Mesendoderm (in vitro differentiated cells): ENCODE measurements at regions not wholly inside any gene's neighbourhood (a gene's known extent, or its start where the extent isn't known, plus 50 kb on each side); places are given as distances from the start of the nearest gene placed in this dataset.

Experiments used
- DNase-seq: peaks from one replicate; pipeline ENCODE4 v3.0.0; 2013
- H2AK5ac ChIP-seq: 2 replicates; pipeline ENCODE4 v1.6.1; 2013; ENCODE audit warnings: low read length, inconsistent platforms
- H2BK120ac ChIP-seq: 2 replicates; pipeline ENCODE4 v1.6.1; 2013; ENCODE audit warnings: low read depth, mild to moderate bottlenecking, low read length, moderate library complexity, mixed read lengths
- H2BK15ac ChIP-seq: replicated peaks from 2 replicates; pipeline ENCODE4 v1.6.1; 2013; ENCODE audit warnings: low read depth, mild to moderate bottlenecking, moderate library complexity
- H2BK5ac ChIP-seq: 2 replicates; pipeline ENCODE4 v1.6.1; 2013; ENCODE audit warnings: low read length, inconsistent platforms
- H3K18ac ChIP-seq: 2 replicates; pipeline ENCODE4 v1.6.1; 2013; ENCODE audit warnings: mild to moderate bottlenecking, low read length, mixed read lengths
- H3K23ac ChIP-seq: one replicate; pipeline ENCODE4 v1.6.1; 2013; ENCODE audit warnings: low read length
- H3K27ac ChIP-seq: 2 replicates; pipeline ENCODE4 v1.5.1; 2013; ENCODE audit warnings: low read depth, mild to moderate bottlenecking, inconsistent platforms, low read length, moderate library complexity
- H3K27me3 ChIP-seq: 2 replicates; pipeline ENCODE4 v1.6.1; 2013; ENCODE audit warnings: low read length, control low read depth, mild to moderate bottlenecking, inconsistent platforms; ENCODE audit not compliant: insufficient read depth, poor library complexity
- H3K36me3 ChIP-seq: 2 replicates; pipeline ENCODE4 v1.6.1; 2013; ENCODE audit warnings: low read length, inconsistent platforms; ENCODE audit not compliant: control insufficient read depth, insufficient read depth
- H3K4ac ChIP-seq: one replicate; pipeline ENCODE4 v1.6.1; 2013; ENCODE audit warnings: low read depth, mild to moderate bottlenecking, low read length, moderate library complexity
- H3K4me1 ChIP-seq: 2 replicates; pipeline ENCODE4 v1.6.1; 2013; ENCODE audit warnings: low read depth, low read length, inconsistent platforms; ENCODE audit not compliant: control insufficient read depth
- H3K4me2 ChIP-seq: 2 replicates; pipeline ENCODE4 v1.6.1; 2013; ENCODE audit warnings: low read length
- H3K4me3 ChIP-seq: 2 replicates; pipeline ENCODE4 v1.5.1; 2013; ENCODE audit warnings: mild to moderate bottlenecking, low read length
- H3K56ac ChIP-seq: one replicate; pipeline ENCODE4 v1.6.1; 2013; ENCODE audit warnings: low read length
- H3K79me1 ChIP-seq: 2 replicates; pipeline ENCODE4 v1.6.1; 2013; ENCODE audit warnings: low read length, inconsistent platforms
- H3K79me2 ChIP-seq: 2 replicates; pipeline ENCODE4 v1.6.1; 2013; ENCODE audit warnings: mild to moderate bottlenecking, low read length; ENCODE audit not compliant: control insufficient read depth, insufficient read depth
- H3K9ac ChIP-seq: 2 replicates; pipeline ENCODE4 v1.6.1; 2013; ENCODE audit warnings: low read length, inconsistent platforms
- H4K5ac ChIP-seq: one replicate; pipeline ENCODE4 v1.6.1; 2013; ENCODE audit warnings: low read length
- H4K8ac ChIP-seq: one replicate; pipeline ENCODE4 v1.6.1; 2013; ENCODE audit warnings: low read depth, mild to moderate bottlenecking, control low read depth, low read length, moderate library complexity
- WGBS: extraction: QIAGEN DNeasy Blood & Tissue Kit; methylation state at CpG from one replicate; pipeline ENCODE4 v1.1.7; 2013; ENCODE audit warnings: low lambda C conversion rate, missing lambda C conversion rate; ENCODE audit not compliant: insufficient coverage; ENCODE audit errors: extremely low coverage; 5-methylcytosine and 5-hydroxymethylcytosine counted together

DNA sequence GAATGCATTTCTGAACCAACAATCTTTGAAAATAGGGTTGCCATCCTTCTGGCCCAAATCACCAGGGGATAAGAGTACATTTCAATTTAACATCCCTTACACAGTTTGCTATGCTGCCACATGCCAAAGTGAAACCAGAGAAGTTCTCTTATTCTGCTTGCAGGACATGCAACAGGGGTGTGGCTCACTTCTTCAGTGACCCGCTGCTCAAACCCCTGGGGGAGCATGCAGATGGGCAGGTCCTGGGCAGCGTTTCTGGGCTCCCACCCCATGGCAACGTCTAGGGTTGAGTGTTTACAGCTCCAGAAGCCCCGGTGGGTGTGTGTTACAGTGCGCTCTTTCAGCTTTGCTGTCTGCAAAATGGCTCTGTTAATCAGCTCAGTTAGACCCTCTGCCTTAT is 1306.3 kb upstream of the TMEM132C start:
- no CpG with 5 or more reads among the region's 5 CpGs for WGBS

DNA sequence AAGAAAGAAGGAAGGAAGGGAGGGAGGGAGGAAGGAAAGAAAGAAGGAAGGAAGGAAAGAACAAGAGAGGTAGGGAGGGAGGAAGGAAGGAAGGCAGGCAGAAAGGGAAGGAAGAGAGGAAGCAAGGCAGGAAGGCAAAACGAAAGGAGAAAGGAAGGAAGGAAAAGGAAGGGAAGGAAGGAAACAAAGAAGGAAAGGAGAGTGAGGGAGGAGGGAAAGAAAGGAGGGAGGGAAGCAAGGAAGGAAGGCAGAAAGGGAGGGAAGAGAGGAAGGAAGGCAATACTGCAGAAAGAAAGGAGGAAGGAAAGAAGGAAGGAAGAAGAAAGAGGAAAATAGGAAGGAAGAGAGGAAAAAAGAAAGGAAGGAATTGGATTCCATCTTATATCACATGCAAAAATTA is 1303.1 kb upstream of the TMEM132C start:
- Histone ChIP-seq H4K8ac (no peak overlapping the region), H3K36me3 (no peaks in the 10 kb centered on the region), H3K79me1 (no peaks in the 10 kb centered on the region), H3K9ac (no peak overlapping the region), H2BK15ac (no peak overlapping the region), H3K27ac (no peak overlapping the region), H4K5ac (no peak overlapping the region), H3K23ac (no peak overlapping the region), H3K56ac (no peak overlapping the region), H3K4ac (no peak overlapping the region), H3K27me3 (no peaks in the 10 kb centered on the region), H3K4me3 (no peak overlapping the region), H3K79me2 (no peaks in the 10 kb centered on the region), H2AK5ac (no peak overlapping the region), H3K4me1 (no peaks in the 10 kb centered on the region), H2BK120ac (no peak overlapping the region), H3K18ac (no peak overlapping the region), H3K4me2 (no peak overlapping the region), H2BK5ac (no peak overlapping the region)
- no peak for DNase-seq
- no CpG with 5 or more reads among the region's 1 CpG for WGBS

More for the DNA sequence above, 1306.3 kb upstream of the TMEM132C start:
- Histone ChIP-seq H3K4me2 (no peak overlapping the region), H3K79me1 (no peaks in the 10 kb centered on the region), H3K27me3 (no peaks in the 10 kb centered on the region), H3K27ac (no peak overlapping the region), H3K23ac (no peak overlapping the region), H2AK5ac (no peak overlapping the region), H3K36me3 (no peaks in the 10 kb centered on the region), H2BK15ac (no peak overlapping the region), H3K18ac (no peak overlapping the region), H3K9ac (no peak overlapping the region), H3K4me1 (no peaks in the 10 kb centered on the region), H4K5ac (no peak overlapping the region), H3K4ac (no peak overlapping the region), H3K56ac (no peak overlapping the region), H2BK5ac (no peak overlapping the region), H4K8ac (no peak overlapping the region), H3K4me3 (no peak overlapping the region), H3K79me2 (no peaks in the 10 kb centered on the region), H2BK120ac (no peak overlapping the region)
- no peak for DNase-seq

DNA sequence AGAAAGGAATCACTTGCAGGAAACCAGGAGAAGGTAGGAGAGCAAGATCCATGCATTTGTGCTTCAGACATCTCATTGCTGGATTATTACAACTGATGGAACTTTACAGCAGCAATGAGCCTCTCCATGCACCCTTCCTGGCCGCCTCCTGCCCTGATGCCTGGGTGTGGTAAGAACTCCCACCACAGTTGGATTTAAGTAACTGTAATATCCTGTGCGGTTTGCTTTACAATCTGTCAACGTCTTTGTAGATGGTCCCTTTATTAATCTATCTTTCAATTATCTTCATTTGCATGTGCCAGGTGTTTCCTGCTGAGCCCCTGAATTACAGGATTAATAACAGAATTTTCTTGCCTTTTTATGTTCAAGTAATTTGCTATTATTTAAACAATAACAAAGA is 1300.5 kb upstream of the TMEM132C start:
- H2BK15ac ChIP-seq: no peak overlapping the region
- H3K9ac ChIP-seq: no peak overlapping the region
- no peak overlapping the region for H3K23ac ChIP-seq
- no peak overlapping the region for H3K56ac ChIP-seq
- no peaks in the 10 kb centered on the region for H3K36me3 ChIP-seq
- no peak overlapping the region for H4K5ac ChIP-seq
- DNase-seq: no peak
- no peak overlapping the region for H4K8ac ChIP-seq
- no peaks in the 10 kb centered on the region for H3K27me3 ChIP-seq
- no peak overlapping the region for H2BK5ac ChIP-seq
- H2AK5ac ChIP-seq: no peak overlapping the region
- no peak overlapping the region for H3K18ac ChIP-seq
- no peaks in the 10 kb centered on the region for H3K79me1 ChIP-seq
- H3K79me2 ChIP-seq: no peaks in the 10 kb centered on the region
- H3K4me3 ChIP-seq: no peak overlapping the region
- H3K4me1 ChIP-seq: no peaks in the 10 kb centered on the region
- WGBS: no CpG with 5 or more reads among the region's 3 CpGs
- H3K4ac ChIP-seq: no peak overlapping the region
- H3K27ac ChIP-seq: no peak overlapping the region
- no peak overlapping the region for H2BK120ac ChIP-seq
- H3K4me2 ChIP-seq: no peak overlapping the region

DNA sequence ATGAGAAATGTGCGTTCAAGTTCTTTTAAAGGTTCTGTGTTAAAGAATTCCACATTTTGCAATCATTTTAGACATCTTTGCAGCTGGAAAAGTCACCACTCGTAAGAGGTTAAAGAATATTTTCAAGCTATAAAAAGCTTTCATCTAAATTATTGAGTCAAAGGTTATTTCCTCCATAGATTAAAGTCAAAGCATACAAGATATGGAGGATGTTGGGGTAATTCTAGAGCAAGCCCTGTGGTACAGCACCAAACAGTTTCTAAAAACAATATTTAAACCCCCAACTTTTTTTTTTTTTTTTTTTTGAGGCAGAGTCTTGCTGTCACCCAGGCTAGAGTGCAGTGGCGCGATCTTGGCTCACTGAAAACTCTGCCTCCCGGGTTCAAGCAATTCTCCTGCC is 1299.8 kb upstream of the TMEM132C start:
- H3K4me3 ChIP-seq: no peak overlapping the region
- H3K23ac ChIP-seq: no peak overlapping the region
- no peak overlapping the region for H2BK15ac ChIP-seq
- H3K9ac ChIP-seq: no peak overlapping the region
- no peaks in the 10 kb centered on the region for H3K79me2 ChIP-seq
- H2AK5ac ChIP-seq: no peak overlapping the region
- no peaks in the 10 kb centered on the region for H3K4me1 ChIP-seq
- no peak overlapping the region for H4K8ac ChIP-seq
- no peak overlapping the region for H3K27ac ChIP-seq
- no peak overlapping the region for H3K4me2 ChIP-seq
- H3K18ac ChIP-seq: no peak overlapping the region
- no peaks in the 10 kb centered on the region for H3K79me1 ChIP-seq
- no peak overlapping the region for H3K4ac ChIP-seq
- H3K27me3 ChIP-seq: no peaks in the 10 kb centered on the region
- H2BK120ac ChIP-seq: no peak overlapping the region
- no CpG with 5 or more reads among the region's 5 CpGs for WGBS
- DNase-seq: no peak
- H3K56ac ChIP-seq: no peak overlapping the region
- no peak overlapping the region for H2BK5ac ChIP-seq
- no peak overlapping the region for H4K5ac ChIP-seq
- H3K36me3 ChIP-seq: no peaks in the 10 kb centered on the region

DNA sequence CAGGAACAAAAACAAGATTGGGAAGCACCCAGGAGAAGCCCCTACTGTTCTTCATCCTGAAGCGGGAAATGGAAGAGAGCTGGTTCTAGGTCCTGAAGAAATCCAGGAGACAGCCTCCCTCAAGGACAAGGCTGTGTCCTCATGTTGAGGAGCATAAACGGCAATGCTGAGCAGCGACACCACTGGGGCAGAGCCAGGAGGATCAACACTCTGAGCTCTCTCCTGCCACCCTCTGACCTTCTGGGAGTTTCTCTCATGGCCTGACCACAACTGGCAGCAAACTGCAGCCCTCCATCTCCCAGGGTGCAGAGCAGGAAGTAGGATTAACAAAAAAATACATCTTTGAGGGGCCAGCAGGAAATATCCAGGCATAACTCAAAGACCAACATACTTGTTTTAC is 1292.2 kb upstream of the TMEM132C start:
- H3K18ac ChIP-seq: no peak overlapping the region
- peak; percentile 70 for DNase-seq
- H3K27ac ChIP-seq: no peak overlapping the region
- no peaks in the 10 kb centered on the region for H3K79me2 ChIP-seq
- no peaks in the 10 kb centered on the region for H3K36me3 ChIP-seq
- H3K27me3 ChIP-seq: no peaks in the 10 kb centered on the region
- no peaks in the 10 kb centered on the region for H3K79me1 ChIP-seq
- no peak overlapping the region for H4K8ac ChIP-seq
- H2BK120ac ChIP-seq: no peak overlapping the region
- H3K4me2 ChIP-seq: no peak overlapping the region
- H2BK15ac ChIP-seq: no peak overlapping the region
- no peak overlapping the region for H3K23ac ChIP-seq
- H3K4me1 ChIP-seq: no peaks in the 10 kb centered on the region
- no peak overlapping the region for H4K5ac ChIP-seq
- H3K9ac ChIP-seq: no peak overlapping the region
- no peak overlapping the region for H3K4me3 ChIP-seq
- no peak overlapping the region for H3K56ac ChIP-seq
- H3K4ac ChIP-seq: no peak overlapping the region
- no peak overlapping the region for H2BK5ac ChIP-seq
- no peak overlapping the region for H2AK5ac ChIP-seq
- no CpG with 5 or more reads among the region's 3 CpGs for WGBS

DNA sequence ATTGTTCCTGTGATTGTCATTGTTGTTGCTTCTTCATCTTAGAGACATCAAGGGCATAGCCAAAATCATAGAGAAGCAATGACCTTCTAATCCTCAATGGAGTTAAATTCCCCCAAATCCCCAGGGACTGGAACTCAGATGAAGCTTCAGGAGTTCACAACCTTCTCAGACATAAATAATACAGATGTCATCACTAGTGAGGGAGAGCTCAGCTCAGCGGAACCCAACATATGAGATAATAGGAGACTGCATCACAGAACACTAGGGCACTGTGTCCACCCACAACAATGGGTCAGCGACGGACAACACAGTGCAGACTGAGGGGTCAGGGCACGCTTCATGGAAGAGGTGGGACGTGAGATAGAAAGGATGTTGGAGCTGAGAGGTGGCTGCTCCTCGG is 1290.4 kb upstream of the TMEM132C start:
- Histone ChIP-seq H2AK5ac (no peak overlapping the region), H3K36me3 (no peaks in the 10 kb centered on the region), H3K4me1 (no peaks in the 10 kb centered on the region), H2BK120ac (no peak overlapping the region), H3K4me2 (no peak overlapping the region), H2BK15ac (no peak overlapping the region), H3K56ac (no peak overlapping the region), H3K79me1 (no peaks in the 10 kb centered on the region), H3K9ac (no peak overlapping the region), H4K8ac (no peak overlapping the region), H3K4ac (no peak overlapping the region), H4K5ac (no peak overlapping the region), H3K27me3 (no peaks in the 10 kb centered on the region), H2BK5ac (no peak overlapping the region), H3K27ac (no peak overlapping the region), H3K23ac (no peak overlapping the region), H3K79me2 (no peaks in the 10 kb centered on the region), H3K18ac (no peak overlapping the region), H3K4me3 (no peak overlapping the region)
- no CpG with 5 or more reads among the region's 6 CpGs for WGBS
- no peak for DNase-seq
